ENCODE measurements at regions not wholly inside any gene's neighbourhood (a gene's known extent, or its start where the extent isn't known, plus 50 kb on each side); places are given as distances from the start of the nearest gene placed in this dataset.

DNA sequence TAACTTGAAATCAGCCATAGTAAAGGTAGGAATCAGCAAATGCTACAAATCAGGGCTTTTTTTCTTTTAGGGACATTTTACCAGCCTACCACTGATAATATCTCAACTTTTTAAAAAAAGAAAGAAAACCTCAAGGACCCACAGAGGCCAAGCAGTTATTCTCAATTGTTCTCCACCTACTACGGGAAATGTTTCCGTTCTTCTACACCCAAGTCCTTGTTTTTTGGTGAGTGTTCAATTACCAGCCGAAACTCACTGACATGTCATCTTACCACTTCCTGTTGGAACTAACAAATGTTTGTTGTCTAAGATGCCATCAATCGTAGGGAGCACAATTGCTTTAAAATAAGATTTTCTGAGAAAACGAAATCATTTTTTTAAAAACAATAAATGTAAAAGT, 50.2 kb upstream of the CDK1 start:
- Mint-ChIP-seq H3K36me3 (peaks cover 6% of the 10 kb centered on the region), H3K27me3 (no peaks in the 10 kb centered on the region), H3K4me1 (peaks cover 56% of the 10 kb centered on the region), H3K4me3 (peak overlapping the region; percentile 8), H3K27ac (peak overlapping the region; percentile 78), H3K9me3 (no peaks in the 10 kb centered on the region)
- ATAC-seq = no peak

- Mint-ChIP-seq H3K36me3 (peaks cover 6% of the 10 kb centered on the region), H3K4me3 (no peak overlapping the region), H3K9me3 (no peaks in the 10 kb centered on the region), H3K27ac (peak overlapping the region; percentile 78), H3K27me3 (no peaks in the 10 kb centered on the region), H3K4me1 (peaks cover 42% of the 10 kb centered on the region)
- no peak for ATAC-seq
Observed at GRCh38 chr10:60726257-60726656, 52.0 kb upstream of the CDK1 start.

- H3K4me1 Mint-ChIP-seq = peaks cover 19% of the 10 kb centered on the region
Observed at GRCh38 chr10:60722623-60723022, 55.7 kb upstream of the CDK1 start.

DNA sequence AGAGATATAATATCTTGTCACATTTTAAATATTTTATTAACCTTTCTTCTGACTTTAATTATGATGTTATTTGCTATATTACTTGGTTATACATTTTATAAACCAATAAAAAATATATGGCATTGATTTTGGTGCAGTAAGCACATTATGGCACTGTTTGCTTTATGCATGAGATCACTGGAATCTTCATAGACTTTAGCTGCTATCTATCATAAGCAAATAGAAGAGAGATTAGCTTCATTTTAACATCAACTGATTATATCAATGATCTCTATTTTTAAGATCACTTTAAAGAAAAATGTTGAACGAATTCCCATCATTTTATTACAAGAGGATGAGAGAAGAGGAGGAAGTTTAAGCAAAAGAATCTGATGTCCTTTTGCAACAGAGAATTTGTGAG, 58.6 kb upstream of the CDK1 start:
- H3K4me1 Mint-ChIP-seq = peaks cover 2% of the 10 kb centered on the region

More at GRCh38 chr10:60722623-60723022, 55.7 kb upstream of the CDK1 start:
- Mint-ChIP-seq H3K36me3 (peaks cover 6% of the 10 kb centered on the region), H3K9me3 (no peaks in the 10 kb centered on the region), H3K27me3 (no peaks in the 10 kb centered on the region), H3K27ac (no peak overlapping the region), H3K4me3 (no peak overlapping the region)
- no peak for ATAC-seq

DNA sequence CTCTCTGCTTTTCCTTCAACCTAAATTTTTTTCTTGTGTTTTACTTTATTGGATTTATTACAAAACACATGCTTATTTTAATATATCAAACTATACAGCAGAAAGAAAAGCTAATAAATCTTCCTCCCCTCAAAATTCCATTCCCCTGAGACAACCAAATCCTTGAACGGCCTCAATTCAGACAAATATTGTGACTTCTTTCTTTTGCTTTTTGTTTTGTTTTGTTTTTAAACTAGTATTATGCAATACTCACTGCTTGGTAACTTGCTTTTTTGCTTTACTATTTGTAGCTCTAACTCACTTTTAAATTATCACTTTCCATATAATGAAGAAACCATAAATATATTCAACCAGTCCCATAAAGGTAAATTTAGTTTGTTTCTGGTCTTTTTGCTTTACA, 59.4 kb upstream of the CDK1 start:
- H3K36me3 Mint-ChIP-seq = no peaks in the 10 kb centered on the region
- no peaks in the 10 kb centered on the region for H3K27me3 Mint-ChIP-seq
- no peak for ATAC-seq
- peak overlapping the region; percentile 20 for H3K27ac Mint-ChIP-seq
- peaks cover 10% of the 10 kb centered on the region for H3K4me1 Mint-ChIP-seq
- H3K4me3 Mint-ChIP-seq = no peak overlapping the region
- no peaks in the 10 kb centered on the region for H3K9me3 Mint-ChIP-seq

More for the DNA sequence above, 58.6 kb upstream of the CDK1 start:
- Mint-ChIP-seq H3K9me3 (no peaks in the 10 kb centered on the region), H3K27ac (no peak overlapping the region), H3K27me3 (no peaks in the 10 kb centered on the region), H3K4me3 (no peak overlapping the region), H3K36me3 (no peaks in the 10 kb centered on the region)
- ATAC-seq = no peak

DNA sequence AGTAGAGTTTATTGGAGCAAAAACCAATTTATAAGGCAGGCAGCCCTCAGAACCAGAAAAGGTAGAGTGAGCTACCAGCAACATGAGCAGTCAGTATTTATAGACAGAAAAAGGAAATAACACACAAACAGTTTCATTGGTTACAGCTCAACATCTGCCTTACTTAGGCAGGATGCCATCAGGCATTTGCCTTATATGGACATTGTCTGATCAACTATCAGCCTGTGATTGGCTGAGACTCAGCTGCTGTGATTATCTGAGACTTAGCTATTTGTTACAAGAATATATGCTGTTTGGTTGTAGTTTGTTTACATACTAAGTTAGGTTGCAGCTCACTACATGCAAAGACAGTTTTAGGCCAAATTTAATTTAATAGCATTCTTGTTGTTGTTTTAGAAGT, 60.4 kb upstream of the CDK1 start:
- no peak for ATAC-seq
- Mint-ChIP-seq H3K4me1 (peaks cover 20% of the 10 kb centered on the region), H3K4me3 (no peak overlapping the region), H3K27ac (no peak overlapping the region), H3K36me3 (no peaks in the 10 kb centered on the region), H3K9me3 (no peaks in the 10 kb centered on the region), H3K27me3 (no peaks in the 10 kb centered on the region)

- Mint-ChIP-seq H3K36me3 (no peaks in the 10 kb centered on the region), H3K27ac (peak overlapping the region; percentile 5), H3K27me3 (no peaks in the 10 kb centered on the region), H3K4me3 (no peak overlapping the region), H3K4me1 (peaks cover 21% of the 10 kb centered on the region), H3K9me3 (no peaks in the 10 kb centered on the region)
- ATAC-seq = peak; percentile 70
Observed at GRCh38 chr10:60714233-60714632, 64.0 kb upstream of the CDK1 start.

DNA sequence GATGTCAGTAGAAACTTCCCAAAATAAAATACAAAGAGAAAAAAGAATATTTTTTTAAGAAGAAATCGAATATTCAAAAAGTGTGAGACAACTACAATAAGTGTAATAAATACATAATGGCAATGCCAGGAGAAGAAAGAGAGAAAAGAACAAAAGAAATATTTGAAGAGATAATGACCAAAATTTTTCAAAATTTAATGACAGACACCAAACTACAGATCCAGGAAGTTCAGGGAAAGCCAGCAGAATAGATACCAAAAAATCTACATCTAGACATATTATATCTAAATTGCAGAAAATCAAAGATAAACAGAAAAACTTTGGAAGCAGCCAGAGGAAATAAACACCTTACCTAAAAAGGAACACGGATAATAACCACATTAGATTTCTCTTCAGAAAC, 66.8 kb upstream of the CDK1 start:
- H3K36me3 Mint-ChIP-seq = no peaks in the 10 kb centered on the region
- H3K9me3 Mint-ChIP-seq = no peaks in the 10 kb centered on the region
- no peak overlapping the region for H3K27ac Mint-ChIP-seq
- no peaks in the 10 kb centered on the region for H3K27me3 Mint-ChIP-seq
- peaks cover 31% of the 10 kb centered on the region for H3K4me1 Mint-ChIP-seq
- no peak overlapping the region for H3K4me3 Mint-ChIP-seq
- no peak for ATAC-seq

DNA sequence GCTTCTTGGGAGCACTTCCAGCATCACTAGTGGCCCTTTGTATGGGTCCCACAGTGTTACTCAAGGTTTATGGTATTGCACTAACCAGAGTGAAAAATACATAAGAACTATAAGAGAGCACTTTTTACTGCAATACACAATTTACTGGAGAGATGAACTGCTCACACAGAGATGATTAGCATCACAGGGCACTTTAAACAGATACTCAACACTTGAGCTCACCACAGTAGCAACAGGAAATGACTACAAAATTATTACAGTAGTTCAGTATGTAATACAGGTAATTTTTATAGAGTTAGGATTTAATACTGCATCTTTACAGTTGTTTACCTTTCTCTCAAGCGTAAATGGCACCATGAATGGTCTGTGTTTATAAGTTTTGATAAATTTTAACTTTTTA, 68.2 kb upstream of the CDK1 start:
- Mint-ChIP-seq H3K27me3 (no peaks in the 10 kb centered on the region), H3K27ac (no peak overlapping the region), H3K36me3 (no peaks in the 10 kb centered on the region), H3K4me3 (no peak overlapping the region), H3K4me1 (peaks cover 38% of the 10 kb centered on the region), H3K9me3 (no peaks in the 10 kb centered on the region)
- no peak for ATAC-seq

- Mint-ChIP-seq H3K36me3 (no peaks in the 10 kb centered on the region), H3K27ac (no peak overlapping the region), H3K4me3 (no peak overlapping the region), H3K4me1 (peaks cover 37% of the 10 kb centered on the region), H3K27me3 (no peaks in the 10 kb centered on the region), H3K9me3 (no peaks in the 10 kb centered on the region)
- no peak for ATAC-seq
Observed at GRCh38 chr10:60708666-60709065, 69.6 kb upstream of the CDK1 start.

GRCh38 chr10:60707841-60708240, 70.4 kb upstream of the CDK1 start:
- Mint-ChIP-seq H3K27ac (no peak overlapping the region), H3K4me1 (peaks cover 36% of the 10 kb centered on the region)

DNA sequence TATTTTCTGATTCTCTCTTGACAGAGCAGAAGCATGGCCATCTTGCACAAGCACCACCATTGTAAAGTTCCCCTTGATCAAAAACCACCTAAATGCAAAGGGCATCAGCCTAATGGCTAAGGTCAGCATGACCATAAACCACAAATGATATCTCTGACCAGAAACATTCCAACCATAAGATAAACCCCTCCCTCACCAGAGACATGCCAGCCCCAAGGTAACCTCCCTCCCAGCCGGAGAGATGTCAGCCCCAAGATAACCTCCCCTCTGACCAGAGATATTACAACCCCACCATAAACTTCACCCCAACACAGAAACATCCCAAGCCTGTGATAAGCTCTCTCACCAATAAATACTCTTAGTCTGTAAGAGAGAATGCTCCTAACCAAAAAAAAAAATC, 72.1 kb upstream of the CDK1 start:
- Mint-ChIP-seq H3K4me1 (peaks cover 51% of the 10 kb centered on the region), H3K9me3 (no peaks in the 10 kb centered on the region), H3K36me3 (peaks cover 6% of the 10 kb centered on the region), H3K4me3 (no peak overlapping the region), H3K27ac (no peak overlapping the region), H3K27me3 (no peaks in the 10 kb centered on the region)
- ATAC-seq = no peak

More at GRCh38 chr10:60707841-60708240, 70.4 kb upstream of the CDK1 start:
- H3K9me3 Mint-ChIP-seq = no peaks in the 10 kb centered on the region
- H3K4me3 Mint-ChIP-seq = no peak overlapping the region
- ATAC-seq = no peak
- H3K27me3 Mint-ChIP-seq = no peaks in the 10 kb centered on the region
- no peaks in the 10 kb centered on the region for H3K36me3 Mint-ChIP-seq

DNA sequence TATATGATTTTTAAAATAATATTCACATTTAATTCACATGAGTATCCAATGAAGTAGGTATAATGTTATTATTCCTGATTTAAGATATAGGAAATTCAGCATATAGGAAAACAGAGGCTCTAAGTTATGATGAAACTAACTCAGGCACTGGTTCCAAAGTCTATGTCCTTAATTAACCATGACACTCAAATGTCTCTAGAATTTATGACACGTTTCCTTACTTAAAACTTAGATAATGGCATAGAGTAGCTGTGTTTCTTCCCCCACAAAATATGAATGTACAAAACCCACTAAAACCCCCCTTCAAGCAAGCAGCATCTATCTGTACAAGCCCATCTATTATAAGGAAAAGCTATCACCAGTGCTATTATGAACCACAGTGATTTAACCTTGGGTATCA, 72.9 kb upstream of the CDK1 start:
- no peak overlapping the region for H3K27ac Mint-ChIP-seq
- H3K27me3 Mint-ChIP-seq = no peaks in the 10 kb centered on the region
- no peak for ATAC-seq
- H3K9me3 Mint-ChIP-seq = no peaks in the 10 kb centered on the region
- no peak overlapping the region for H3K4me3 Mint-ChIP-seq
- peaks cover 8% of the 10 kb centered on the region for H3K36me3 Mint-ChIP-seq
- H3K4me1 Mint-ChIP-seq = peaks cover 51% of the 10 kb centered on the region

GRCh38 chr10:60704471-60704870, 73.8 kb upstream of the CDK1 start:
- Mint-ChIP-seq H3K4me1 (peaks cover 51% of the 10 kb centered on the region), H3K27me3 (no peaks in the 10 kb centered on the region), H3K27ac (peak overlapping the region; percentile 51), H3K4me3 (no peak overlapping the region), H3K9me3 (no peaks in the 10 kb centered on the region), H3K36me3 (peaks cover 8% of the 10 kb centered on the region)
- ATAC-seq = no peak

DNA sequence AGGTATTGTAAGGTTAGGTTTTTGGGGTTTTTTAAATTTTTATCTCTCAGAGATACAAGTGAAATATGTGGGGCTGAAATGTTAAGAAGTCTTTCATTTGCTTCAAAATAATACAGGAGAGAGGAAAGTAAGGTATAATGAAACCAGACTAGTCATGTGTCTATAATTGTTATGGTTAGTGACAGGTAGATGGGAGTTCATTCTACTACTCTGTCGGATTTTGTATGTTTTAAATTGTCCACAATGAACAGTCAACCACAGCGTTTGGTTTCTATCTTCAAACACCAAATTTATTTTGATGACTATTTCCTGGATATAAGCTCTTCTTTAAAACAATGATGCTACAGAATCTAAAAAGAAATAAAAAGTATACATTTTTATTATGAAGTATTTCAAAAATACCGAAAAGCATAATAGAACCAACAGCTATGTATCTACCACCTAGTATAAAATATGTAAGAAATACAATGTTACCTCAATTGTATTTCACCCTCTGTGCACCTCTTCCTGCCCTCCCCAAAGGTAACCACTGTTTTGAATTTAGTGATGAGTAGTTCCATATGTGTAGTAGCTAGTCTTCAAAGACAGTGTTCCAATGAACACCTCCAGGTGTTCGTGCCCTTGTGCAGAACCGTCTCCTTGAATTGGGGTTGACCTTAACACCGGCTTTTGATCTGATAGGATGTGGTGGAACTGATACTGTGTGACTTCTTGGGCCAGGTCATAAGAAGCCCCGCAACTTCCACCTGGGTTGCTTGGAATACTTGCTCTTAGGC, 74.8 kb upstream of the CDK1 start:
- Mint-ChIP-seq H3K27ac (peak overlapping the region; percentile 51), H3K9me3 (peaks cover 2% of the 10 kb centered on the region), H3K4me3 (no peak overlapping the region), H3K4me1 (peaks cover 44% of the 10 kb centered on the region), H3K27me3 (no peaks in the 10 kb centered on the region), H3K36me3 (peaks cover 8% of the 10 kb centered on the region)
- ATAC-seq = peak; percentile 66

DNA sequence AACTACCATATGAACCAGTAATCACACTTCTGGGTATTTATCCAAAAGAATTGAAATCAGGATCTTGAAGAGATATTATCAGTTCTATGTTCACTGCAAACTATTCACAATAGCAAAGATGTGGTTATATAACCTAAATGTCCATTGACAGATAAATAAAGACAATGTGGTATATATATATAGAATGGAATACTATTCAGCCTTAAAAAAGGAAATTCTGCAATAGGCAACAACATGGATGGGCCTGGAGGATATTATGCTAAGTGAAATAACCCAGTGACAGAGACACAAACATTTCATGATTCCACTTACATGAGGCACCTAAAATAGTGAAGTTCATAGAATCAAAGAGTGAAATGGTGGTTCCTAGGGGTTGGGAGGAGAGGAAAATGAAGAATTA, 90.6 kb upstream of the CDK1 start:
- no peaks in the 10 kb centered on the region for H3K27me3 Mint-ChIP-seq
- H3K36me3 Mint-ChIP-seq = peaks cover 18% of the 10 kb centered on the region
- ATAC-seq = no peak
- peaks cover 6% of the 10 kb centered on the region for H3K4me1 Mint-ChIP-seq
- no peaks in the 10 kb centered on the region for H3K9me3 Mint-ChIP-seq
- no peak overlapping the region for H3K27ac Mint-ChIP-seq
- no peak overlapping the region for H3K4me3 Mint-ChIP-seq
